ENCODE measurements at regions not wholly inside any gene's neighbourhood (a gene's known extent, or its start where the extent isn't known, plus 50 kb on each side); places are given as distances from the start of the nearest gene placed in this dataset.

GRCh38 chr1:162992945-162993344 is 76.2 kb upstream of the RGS4 start:
- TF ChIP-seq CTCF (IDR thresholded peaks at IDR 0.05) (no peak), POLR2AphosphoS5 (IDR thresholded peaks at IDR 0.05) (no peak), POLR2A (IDR thresholded peaks at IDR 0.05) (no peak)

All from prostate gland (tissue), 2 donors.